Dendritic cell treated with granulocyte-macrophage colony-stimulating factor and Interleukin-4, amounts not matched to agents 40 ng/mL and 50 ng/mL, for 4 days (primary cell): ENCODE measurements at regions not wholly inside any gene's neighbourhood (a gene's known extent, or its start where the extent isn't known, plus 50 kb on each side); places are given as distances from the start of the nearest gene placed in this dataset.

Experiments
- H3K27ac Mint-ChIP-seq: one replicate; pipeline ENCODE4 v1.8.0; 2022; ENCODE audit warnings: mild to moderate bottlenecking, mixed read lengths
- H3K27me3 Mint-ChIP-seq: one replicate; pipeline ENCODE4 v1.8.0; 2022; ENCODE audit warnings: mild to moderate bottlenecking, mixed read lengths
- H3K36me3 Mint-ChIP-seq: one replicate; pipeline ENCODE4 v1.8.0; 2022; ENCODE audit warnings: low read depth, mixed read lengths
- H3K4me1 Mint-ChIP-seq: one replicate; pipeline ENCODE4 v1.8.0; 2022; ENCODE audit warnings: low read depth, mixed read lengths
- H3K4me3 Mint-ChIP-seq: one replicate; pipeline ENCODE4 v1.8.0; 2022; ENCODE audit warnings: mild to moderate bottlenecking, moderate library complexity, mixed read lengths
- H3K9me3 Mint-ChIP-seq: one replicate; pipeline ENCODE4 v1.8.0; 2022; ENCODE audit warnings: mixed read lengths
- intact Hi-C: fragments of 100-400 bp; cut with micrococcal nuclease; formaldehyde crosslinking; loops from one replicate; pipeline ENCODE4 v1.15.0; 2022

DNA sequence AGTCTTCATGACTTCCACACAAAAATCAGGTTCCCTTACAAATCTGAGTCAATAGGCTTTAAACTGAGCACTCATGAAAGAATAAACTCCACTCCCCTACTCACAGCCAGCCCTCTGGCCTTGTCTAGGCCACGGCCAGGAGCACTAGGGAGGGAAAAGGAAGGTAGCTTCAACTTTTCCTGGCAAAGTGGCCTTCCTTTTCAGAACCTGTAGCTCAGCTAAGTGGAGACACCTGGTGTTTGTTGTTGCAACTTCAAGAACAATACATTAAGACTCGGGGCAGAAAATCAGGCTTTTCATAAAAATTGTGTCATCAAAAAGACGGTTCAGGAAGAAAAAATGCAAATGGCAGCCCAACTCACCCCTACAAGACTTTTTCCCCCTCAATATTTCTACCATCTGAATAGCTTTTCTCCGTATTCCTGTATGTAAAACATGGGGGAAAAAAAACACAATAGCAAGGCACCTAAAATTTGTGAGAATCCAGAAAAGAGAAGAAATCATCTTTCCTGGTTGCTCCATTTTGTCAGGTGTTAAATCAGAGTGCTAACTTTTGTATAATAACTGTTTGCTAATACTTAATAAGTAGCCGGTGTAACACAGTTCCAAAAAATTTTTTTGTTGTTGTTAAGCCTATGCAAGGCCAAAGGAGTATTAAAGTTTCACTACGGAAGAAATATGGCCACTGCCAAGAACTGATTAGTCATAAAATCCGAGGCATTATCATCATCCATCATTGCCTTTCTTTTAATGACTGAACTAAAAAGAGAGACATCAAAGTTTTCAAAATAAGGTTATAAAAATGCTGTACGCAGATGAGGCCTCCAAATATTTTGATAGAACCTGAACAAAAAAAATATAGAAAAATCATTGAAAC lies 66.2 kb upstream of the ARID5B start:
- H3K4me3 Mint-ChIP-seq = no peak overlapping the region
- no peaks in the 10 kb centered on the region for H3K9me3 Mint-ChIP-seq
- H3K27me3 Mint-ChIP-seq = peaks cover 2% of the 10 kb centered on the region
- no peaks in the 10 kb centered on the region for H3K36me3 Mint-ChIP-seq
- intact Hi-C loops = loop anchor here (5.0 to 10.0 kb wide), 2 partner anchors 83 to 691 kb away; no protein-coding TSS in a partner anchor
- H3K4me1 Mint-ChIP-seq = no peaks in the 10 kb centered on the region
- H3K27ac Mint-ChIP-seq = no peak overlapping the region

- Mint-ChIP-seq H3K4me1 (no peaks in the 10 kb centered on the region), H3K27me3 (peaks cover 2% of the 10 kb centered on the region), H3K27ac (no peak overlapping the region), H3K9me3 (no peaks in the 10 kb centered on the region), H3K4me3 (no peak overlapping the region), H3K36me3 (no peaks in the 10 kb centered on the region)
- intact Hi-C loops = loop anchor here (5.0 to 10.0 kb wide), 2 partner anchors 84 to 691 kb away; no protein-coding TSS in a partner anchor
Measured at GRCh38 chr10:61835946-61836887, 65.3 kb upstream of the ARID5B start.

GRCh38 chr10:61836888-61837754 lies 64.4 kb upstream of the ARID5B start:
- no peak overlapping the region for H3K27ac Mint-ChIP-seq
- intact Hi-C loops = loop anchor here (5.0 to 10.0 kb wide), 2 partner anchors 85 to 692 kb away; no protein-coding TSS in a partner anchor
- peaks cover 2% of the 10 kb centered on the region for H3K27me3 Mint-ChIP-seq

DNA sequence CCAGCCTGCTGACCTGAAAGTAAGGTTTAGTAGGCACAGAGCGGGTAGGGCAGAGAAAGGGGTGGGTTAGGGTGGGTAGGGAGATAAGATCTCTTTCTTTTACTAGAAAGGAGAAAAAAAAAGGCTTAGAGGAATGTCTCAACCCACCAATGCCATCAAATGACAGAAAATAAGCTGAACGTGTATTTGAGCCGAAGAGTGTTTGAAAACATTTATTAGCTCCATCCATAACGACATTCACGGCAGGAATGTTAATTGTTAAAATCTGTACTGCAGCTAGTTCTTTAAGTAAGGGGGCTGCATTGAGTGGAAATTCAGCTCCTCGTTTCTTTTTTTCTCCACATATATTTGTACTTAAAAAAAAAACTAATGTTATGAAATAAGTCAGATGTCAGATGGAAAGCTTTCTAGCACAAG lies 63.7 kb upstream of the ARID5B start:
- Mint-ChIP-seq H3K27me3 (peaks cover 4% of the 10 kb centered on the region), H3K36me3 (no peaks in the 10 kb centered on the region), H3K9me3 (no peaks in the 10 kb centered on the region), H3K4me1 (no peaks in the 10 kb centered on the region), H3K4me3 (no peak overlapping the region), H3K27ac (no peak overlapping the region)
- intact Hi-C loops = loop anchor here (5.0 to 10.0 kb wide), 2 partner anchors 85 to 693 kb away; no protein-coding TSS in a partner anchor

More at GRCh38 chr10:61836888-61837754, 64.4 kb upstream of the ARID5B start:
- Mint-ChIP-seq H3K36me3 (no peaks in the 10 kb centered on the region), H3K4me1 (no peaks in the 10 kb centered on the region), H3K4me3 (no peak overlapping the region), H3K9me3 (no peaks in the 10 kb centered on the region)

GRCh38 chr10:61839916-61840315 lies 61.6 kb upstream of the ARID5B start:
- H3K36me3 Mint-ChIP-seq = no peaks in the 10 kb centered on the region
- no peak overlapping the region for H3K4me3 Mint-ChIP-seq
- H3K27me3 Mint-ChIP-seq = peaks cover 7% of the 10 kb centered on the region
- H3K4me1 Mint-ChIP-seq = peaks cover 5% of the 10 kb centered on the region
- H3K27ac Mint-ChIP-seq = no peak overlapping the region
- H3K9me3 Mint-ChIP-seq = no peaks in the 10 kb centered on the region
- intact Hi-C loops = loop anchor here (5.0 to 10.0 kb wide), 2 partner anchors 88 to 695 kb away; no protein-coding TSS in a partner anchor

- H3K36me3 Mint-ChIP-seq = no peaks in the 10 kb centered on the region
- H3K9me3 Mint-ChIP-seq = no peaks in the 10 kb centered on the region
- intact Hi-C loops = no loop called here
- H3K27ac Mint-ChIP-seq = no peak overlapping the region
- H3K4me3 Mint-ChIP-seq = no peak overlapping the region
- H3K4me1 Mint-ChIP-seq = peaks cover 5% of the 10 kb centered on the region
- peaks cover 7% of the 10 kb centered on the region for H3K27me3 Mint-ChIP-seq
Measured at GRCh38 chr10:61840403-61840802, 61.1 kb upstream of the ARID5B start.

GRCh38 chr10:61841338-61841875 lies 60.1 kb upstream of the ARID5B start:
- Mint-ChIP-seq H3K9me3 (no peaks in the 10 kb centered on the region), H3K4me1 (peaks cover 5% of the 10 kb centered on the region), H3K27ac (no peak overlapping the region), H3K4me3 (no peak overlapping the region), H3K27me3 (peaks cover 11% of the 10 kb centered on the region), H3K36me3 (no peaks in the 10 kb centered on the region)
- intact Hi-C loops = no loop called here

GRCh38 chr10:61842755-61843497 lies 58.6 kb upstream of the ARID5B start:
- H3K4me1 Mint-ChIP-seq = peaks cover 5% of the 10 kb centered on the region
- H3K4me3 Mint-ChIP-seq = no peak overlapping the region
- intact Hi-C loops = no loop called here
- H3K27me3 Mint-ChIP-seq = peaks cover 18% of the 10 kb centered on the region
- H3K27ac Mint-ChIP-seq = no peak overlapping the region
- H3K9me3 Mint-ChIP-seq = no peaks in the 10 kb centered on the region
- H3K36me3 Mint-ChIP-seq = no peaks in the 10 kb centered on the region

DNA sequence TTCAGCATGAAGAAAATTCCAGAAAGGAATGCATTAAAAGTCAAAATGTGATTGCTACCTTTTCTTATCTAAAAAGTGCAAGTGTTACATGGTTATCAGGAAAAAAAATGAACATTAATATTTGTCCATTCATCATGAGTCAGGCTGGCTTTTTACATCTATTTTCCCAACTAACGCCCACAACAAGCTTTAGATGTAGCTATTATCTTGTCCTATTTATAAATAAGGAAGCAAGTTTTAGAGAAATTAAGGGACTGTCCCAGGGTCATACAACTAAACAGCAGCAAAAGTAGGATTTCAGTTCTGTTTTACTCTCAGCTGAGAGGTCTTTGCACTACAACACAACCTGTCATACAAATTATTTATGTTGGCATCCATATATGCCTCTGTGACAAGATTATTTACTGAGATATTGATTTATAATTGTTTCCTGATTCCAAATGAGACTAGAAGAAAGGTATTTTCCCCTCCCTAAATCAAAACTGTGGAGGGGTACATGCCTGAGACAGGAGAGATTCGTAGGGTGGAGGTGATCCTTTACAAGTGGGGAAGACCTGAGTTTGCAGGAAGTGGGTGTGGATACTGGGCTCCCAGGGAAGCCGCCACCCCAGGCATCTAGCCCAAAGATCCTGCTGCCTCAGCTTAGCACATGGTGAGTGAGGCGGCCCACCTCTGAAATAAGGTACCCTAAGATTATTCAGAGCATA lies 57.2 kb upstream of the ARID5B start:
- Mint-ChIP-seq H3K4me3 (no peak overlapping the region), H3K9me3 (no peaks in the 10 kb centered on the region), H3K36me3 (no peaks in the 10 kb centered on the region), H3K4me1 (peaks cover 5% of the 10 kb centered on the region), H3K27ac (no peak overlapping the region), H3K27me3 (peaks cover 18% of the 10 kb centered on the region)
- intact Hi-C loops = no loop called here

- H3K4me3 Mint-ChIP-seq = no peak overlapping the region
- H3K27ac Mint-ChIP-seq = no peak overlapping the region
- peaks cover 5% of the 10 kb centered on the region for H3K4me1 Mint-ChIP-seq
- peaks cover 18% of the 10 kb centered on the region for H3K27me3 Mint-ChIP-seq
- intact Hi-C loops = no loop called here
- no peaks in the 10 kb centered on the region for H3K36me3 Mint-ChIP-seq
- H3K9me3 Mint-ChIP-seq = no peaks in the 10 kb centered on the region
Measured at GRCh38 chr10:61845196-61845949, 56.1 kb upstream of the ARID5B start.

- Mint-ChIP-seq H3K4me1 (peaks cover 5% of the 10 kb centered on the region), H3K4me3 (no peak overlapping the region), H3K9me3 (no peaks in the 10 kb centered on the region), H3K27ac (no peak overlapping the region), H3K36me3 (no peaks in the 10 kb centered on the region), H3K27me3 (peaks cover 19% of the 10 kb centered on the region)
- intact Hi-C loops = no loop called here
Measured at GRCh38 chr10:61845950-61846268, 55.6 kb upstream of the ARID5B start.
